Body of pancreas (tissue), 4 donors: ENCODE measurements at regions not wholly inside any gene's neighbourhood (a gene's known extent, or its start where the extent isn't known, plus 50 kb on each side); places are given as distances from the start of the nearest gene placed in this dataset.

Source experiments
- CTCF ChIP-seq, 7 experiments: fragments of 450-650 bp in 4 of 7; fragments of 200-600 bp in 3 of 7; sonication (generic) in 3 of 7; IDR thresholded peaks; one replicate each; pipeline ENCODE4 v1.5.1; 2016 to 2019; ENCODE audit warnings: antibody characterized with exemption in 7 of 7
- POLR2A ChIP-seq, 3 donors: fragments of 450-650 bp; IDR thresholded peaks; one replicate each; pipeline ENCODE4 v1.6.1; 2016; ENCODE audit warnings: antibody characterized with exemption in 3 of 3, mild to moderate bottlenecking in 2 of 3

DNA sequence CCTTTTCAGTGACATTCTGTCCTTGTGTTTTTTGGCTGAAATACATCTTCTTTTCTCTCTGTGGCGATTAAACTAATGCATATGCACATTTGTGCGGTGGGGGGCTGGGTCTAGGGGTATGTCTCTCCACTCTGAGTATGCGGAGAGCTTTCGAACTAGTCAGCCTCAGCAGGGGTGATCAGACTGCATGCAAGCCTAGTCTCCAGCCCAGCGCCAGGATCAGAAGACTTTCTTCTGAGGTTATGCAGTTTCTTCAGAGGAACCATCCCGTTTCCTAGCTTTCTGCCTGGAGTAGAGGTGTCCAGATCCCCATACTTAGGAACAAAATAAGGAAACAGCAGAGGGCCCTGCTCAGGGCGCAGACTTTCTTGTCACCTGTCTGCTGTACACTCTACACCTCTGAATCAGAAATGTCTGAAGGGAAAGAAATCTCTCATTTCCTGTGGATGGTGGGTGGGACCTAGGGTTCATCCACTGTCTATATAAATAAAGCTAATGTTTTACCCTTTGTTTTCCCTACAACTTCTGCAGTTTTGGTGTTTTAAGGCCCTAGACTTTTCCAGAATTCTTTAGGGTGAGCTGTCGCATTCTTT is 230.4 kb downstream of the ABHD5 start:
- no peak for TF ChIP-seq POLR2A (IDR thresholded peaks at IDR 0.05)
- no peak for TF ChIP-seq CTCF (IDR thresholded peaks at IDR 0.05)
